ENCODE measurements at regions not wholly inside any gene's neighbourhood (a gene's known extent, or its start where the extent isn't known, plus 50 kb on each side); places are given as distances from the start of the nearest gene placed in this dataset.

- Histone ChIP-seq H3K36me3 (ENCODE audit: control insufficient read depth in 2 of 2, insufficient read depth in 1 of 2, low read length in 2 of 2) (no peaks in the 10 kb centered on the region), H3K27ac (ENCODE audit: extremely low read depth, low read depth, low read length) (no peak overlapping the region), H3K4me3 (ENCODE audit: low read depth, low read length) (no peak overlapping the region), H3K9me3 (ENCODE audit: control insufficient read depth, insufficient read depth, low read depth, low read length) (no peaks in the 10 kb centered on the region), H3K4me1 (ENCODE audit: control insufficient read depth, insufficient read depth, low read length) (no peaks in the 10 kb centered on the region)
- ChIA-PET POLR2A (no interaction called here), CTCF (interaction anchor here (0.6 to 1.6 kb wide), 3 partner anchors 17 to 829 kb away, joined by 3 to 5 read pairs (median 4); no protein-coding TSS in a partner anchor)
- TF ChIP-seq ZNF174 (tag by site-specific recombination; IDR thresholded peaks at IDR 0.05) (no peak), ZNF18 (tag by site-specific recombination; IDR thresholded peaks at IDR 0.05) (no peak), ZNF266 (tag by site-specific recombination; IDR thresholded peaks at IDR 0.05; ENCODE audit: low read depth) (no peak), KLF17 (tag by site-specific recombination; IDR thresholded peaks at IDR 0.05) (no peak), ZNF155 (tag by site-specific recombination; IDR thresholded peaks at IDR 0.05) (no peak), ZNF548 (tag by site-specific recombination; IDR thresholded peaks at IDR 0.05) (no peak), ZBTB49 (tag by site-specific recombination; IDR thresholded peaks at IDR 0.05; ENCODE audit: low read depth) (no peak), GLI2 (tag by site-specific recombination; IDR thresholded peaks at IDR 0.05; ENCODE audit: borderline replicate concordance, low read depth) (no peak), ZNF311 (tag by site-specific recombination; IDR thresholded peaks at IDR 0.05; ENCODE audit: borderline replicate concordance) (no peak), EGR2 (tag by site-specific recombination; IDR thresholded peaks at IDR 0.05; ENCODE audit: low read depth) (no peak), ZBTB44 (tag by site-specific recombination; IDR thresholded peaks at IDR 0.05) (no peak), TRIM28 (IDR thresholded peaks at IDR 0.05; ENCODE audit: borderline replicate concordance, low read length) (no peak)
These were observed 51.1 kb upstream of the PREP start for GRCh38 chr6:105453968-105454367.

- Histone ChIP-seq H3K4me3 (ENCODE audit: low read depth, low read length) (no peak overlapping the region), H3K36me3 (ENCODE audit: control insufficient read depth in 2 of 2, insufficient read depth in 1 of 2, low read length in 2 of 2) (no peaks in the 10 kb centered on the region), H3K27ac (ENCODE audit: extremely low read depth, low read depth, low read length) (no peak overlapping the region), H3K4me1 (ENCODE audit: control insufficient read depth, insufficient read depth, low read length) (no peaks in the 10 kb centered on the region), H3K9me3 (ENCODE audit: control insufficient read depth, insufficient read depth, low read depth, low read length) (no peaks in the 10 kb centered on the region)
- CTCF ChIA-PET, result interaction anchor here (0.6 to 1.6 kb wide), 4 partner anchors 18 to 85 kb away, joined by 3 to 8 read pairs (median 4); no protein-coding TSS in a partner anchor
- POLR2A ChIA-PET, result no interaction called here
- TF ChIP-seq ZNF26 (tag by site-specific recombination; IDR thresholded peaks at IDR 0.05) (no peak), ZNF248 (tag by site-specific recombination; IDR thresholded peaks at IDR 0.05) (no peak), ZNF513 (tag by site-specific recombination; IDR thresholded peaks at IDR 0.05) (no peak), ZSCAN18 (tag by site-specific recombination; IDR thresholded peaks at IDR 0.05) (no peak), ZNF664 (tag by site-specific recombination; IDR thresholded peaks at IDR 0.05) (no peak), ZNF155 (tag by site-specific recombination; IDR thresholded peaks at IDR 0.05) (no peak), ZNF132 (tag by site-specific recombination; IDR thresholded peaks at IDR 0.05; ENCODE audit: borderline replicate concordance) (no peak), ZNF549 (tag by site-specific recombination; IDR thresholded peaks at IDR 0.05) (no peak), ZSCAN30 (tag by site-specific recombination; IDR thresholded peaks at IDR 0.05) (no peak), EGR2 (tag by site-specific recombination; IDR thresholded peaks at IDR 0.05; ENCODE audit: low read depth) (no peak), ZNF48 (tag by site-specific recombination; IDR thresholded peaks at IDR 0.05) (no peak)
These were observed 50.3 kb upstream of the PREP start for GRCh38 chr6:105452924-105453756.
